HL-60 (cell line): ENCODE measurements at regions not wholly inside any gene's neighbourhood (a gene's known extent, or its start where the extent isn't known, plus 50 kb on each side); places are given as distances from the start of the nearest gene placed in this dataset.

ENCODE experiments used
- DNase-seq, 2 experiments: peaks; one replicate each; pipeline ENCODE4 v3.0.0-alpha.2; 2010 to 2020; ENCODE audit warnings: low read depth in 1 of 2, low spot score in 1 of 2
- H3K27ac ChIP-seq: fragments of 250-450 bp; sonication (Bioruptor Pico); replicated peaks from 2 replicates; pipeline ENCODE4 v1.5.1; 2020; ENCODE audit warnings: mild to moderate bottlenecking, moderate library complexity
- H3K27me3 ChIP-seq: fragments of 250-450 bp; sonication (Bioruptor Pico); 2 replicates; pipeline ENCODE4 v1.5.1; 2021; ENCODE audit warnings: mild to moderate bottlenecking, moderate library complexity; ENCODE audit not compliant: insufficient read depth, poor library complexity, severe bottlenecking
- H3K4me3 ChIP-seq: replicated peaks from 2 replicates; pipeline ENCODE4 v1.5.1; 2011; ENCODE audit warnings: mild to moderate bottlenecking, control low read depth, low read length; ENCODE audit not compliant: insufficient read depth
- GABPA ChIP-seq: IDR thresholded peaks from 2 replicates; pipeline ENCODE4 v1.6.1; 2012; ENCODE audit warnings: low read depth
- POLR2AphosphoS5 ChIP-seq: IDR thresholded peaks from 2 replicates; pipeline ENCODE4 v1.6.1; 2012; ENCODE audit warnings: low read depth
- SPI1 ChIP-seq: IDR thresholded peaks from 2 replicates; pipeline ENCODE4 v1.6.1; 2012; ENCODE audit warnings: low read depth, mild to moderate bottlenecking, borderline replicate concordance
- TF ChIP-seq, protein P1 (sequence below): IDR thresholded peaks from 2 replicates; pipeline ENCODE4 v1.6.1; 2012; ENCODE audit warnings: low read depth; ENCODE audit not compliant: insufficient replicate concordance
- TF ChIP-seq, protein P2 (sequence below): IDR thresholded peaks from one replicate; pipeline ENCODE4 v1.5.1; 2011; ENCODE audit warnings: low read length, control low read depth, inconsistent platforms; ENCODE audit not compliant: insufficient read depth

DNA sequence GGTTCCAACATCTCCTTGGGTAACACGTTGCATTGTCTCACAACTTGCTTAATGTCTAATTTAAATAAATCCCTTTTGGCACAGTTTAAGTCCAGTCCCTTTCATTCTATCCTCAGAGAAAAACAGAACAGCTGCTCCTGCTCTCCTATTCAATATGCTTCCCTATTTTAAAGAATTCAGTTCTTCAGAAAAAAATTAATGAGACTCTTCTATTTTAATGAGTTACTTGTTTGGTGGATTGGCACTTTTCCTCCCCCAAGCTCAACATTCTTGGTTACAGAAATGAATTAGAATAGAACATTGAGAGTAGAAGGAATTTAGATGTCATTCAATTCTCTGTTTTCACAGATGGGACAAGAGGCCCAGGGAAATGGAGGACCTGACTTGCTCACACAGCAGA lies 116.9 kb upstream of the ATP8B1 start:
- TF ChIP-seq, protein P1, sequence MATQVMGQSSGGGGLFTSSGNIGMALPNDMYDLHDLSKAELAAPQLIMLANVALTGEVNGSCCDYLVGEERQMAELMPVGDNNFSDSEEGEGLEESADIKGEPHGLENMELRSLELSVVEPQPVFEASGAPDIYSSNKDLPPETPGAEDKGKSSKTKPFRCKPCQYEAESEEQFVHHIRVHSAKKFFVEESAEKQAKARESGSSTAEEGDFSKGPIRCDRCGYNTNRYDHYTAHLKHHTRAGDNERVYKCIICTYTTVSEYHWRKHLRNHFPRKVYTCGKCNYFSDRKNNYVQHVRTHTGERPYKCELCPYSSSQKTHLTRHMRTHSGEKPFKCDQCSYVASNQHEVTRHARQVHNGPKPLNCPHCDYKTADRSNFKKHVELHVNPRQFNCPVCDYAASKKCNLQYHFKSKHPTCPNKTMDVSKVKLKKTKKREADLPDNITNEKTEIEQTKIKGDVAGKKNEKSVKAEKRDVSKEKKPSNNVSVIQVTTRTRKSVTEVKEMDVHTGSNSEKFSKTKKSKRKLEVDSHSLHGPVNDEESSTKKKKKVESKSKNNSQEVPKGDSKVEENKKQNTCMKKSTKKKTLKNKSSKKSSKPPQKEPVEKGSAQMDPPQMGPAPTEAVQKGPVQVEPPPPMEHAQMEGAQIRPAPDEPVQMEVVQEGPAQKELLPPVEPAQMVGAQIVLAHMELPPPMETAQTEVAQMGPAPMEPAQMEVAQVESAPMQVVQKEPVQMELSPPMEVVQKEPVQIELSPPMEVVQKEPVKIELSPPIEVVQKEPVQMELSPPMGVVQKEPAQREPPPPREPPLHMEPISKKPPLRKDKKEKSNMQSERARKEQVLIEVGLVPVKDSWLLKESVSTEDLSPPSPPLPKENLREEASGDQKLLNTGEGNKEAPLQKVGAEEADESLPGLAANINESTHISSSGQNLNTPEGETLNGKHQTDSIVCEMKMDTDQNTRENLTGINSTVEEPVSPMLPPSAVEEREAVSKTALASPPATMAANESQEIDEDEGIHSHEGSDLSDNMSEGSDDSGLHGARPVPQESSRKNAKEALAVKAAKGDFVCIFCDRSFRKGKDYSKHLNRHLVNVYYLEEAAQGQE: no peak
- TF ChIP-seq POLR2AphosphoS5 (no peak), SPI1 (no peak), GABPA (no peak)
- TF ChIP-seq, protein P2, sequence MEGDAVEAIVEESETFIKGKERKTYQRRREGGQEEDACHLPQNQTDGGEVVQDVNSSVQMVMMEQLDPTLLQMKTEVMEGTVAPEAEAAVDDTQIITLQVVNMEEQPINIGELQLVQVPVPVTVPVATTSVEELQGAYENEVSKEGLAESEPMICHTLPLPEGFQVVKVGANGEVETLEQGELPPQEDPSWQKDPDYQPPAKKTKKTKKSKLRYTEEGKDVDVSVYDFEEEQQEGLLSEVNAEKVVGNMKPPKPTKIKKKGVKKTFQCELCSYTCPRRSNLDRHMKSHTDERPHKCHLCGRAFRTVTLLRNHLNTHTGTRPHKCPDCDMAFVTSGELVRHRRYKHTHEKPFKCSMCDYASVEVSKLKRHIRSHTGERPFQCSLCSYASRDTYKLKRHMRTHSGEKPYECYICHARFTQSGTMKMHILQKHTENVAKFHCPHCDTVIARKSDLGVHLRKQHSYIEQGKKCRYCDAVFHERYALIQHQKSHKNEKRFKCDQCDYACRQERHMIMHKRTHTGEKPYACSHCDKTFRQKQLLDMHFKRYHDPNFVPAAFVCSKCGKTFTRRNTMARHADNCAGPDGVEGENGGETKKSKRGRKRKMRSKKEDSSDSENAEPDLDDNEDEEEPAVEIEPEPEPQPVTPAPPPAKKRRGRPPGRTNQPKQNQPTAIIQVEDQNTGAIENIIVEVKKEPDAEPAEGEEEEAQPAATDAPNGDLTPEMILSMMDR: no peak
- no peak overlapping the region for H3K4me3 ChIP-seq

DNA sequence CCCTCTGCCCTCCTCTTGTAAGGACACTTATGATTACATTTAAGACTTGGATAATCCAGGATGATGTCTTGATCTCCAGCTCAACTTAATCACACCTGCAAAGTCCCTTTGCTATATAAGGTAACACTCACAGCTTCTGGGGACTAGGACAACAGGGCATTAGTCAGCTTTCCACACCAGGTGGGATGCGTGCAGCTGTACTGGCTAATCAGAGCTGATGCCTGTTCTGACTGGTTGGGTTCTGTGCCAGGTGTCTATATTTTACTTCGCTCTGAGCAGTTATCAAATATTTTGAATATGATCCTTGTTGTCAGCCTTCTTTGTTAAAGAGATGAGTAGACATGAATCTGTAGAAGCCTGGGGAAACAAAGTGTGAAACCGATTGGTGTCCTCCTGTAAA lies 115.5 kb upstream of the ATP8B1 start:
- no peak overlapping the region for H3K27ac ChIP-seq
- no peak overlapping the region for H3K4me3 ChIP-seq
- DNase-seq: no peak
- TF ChIP-seq, protein P1: no peak
- TF ChIP-seq, protein P2: no peak
- TF ChIP-seq POLR2AphosphoS5 (no peak), GABPA (no peak), SPI1 (no peak)
- peaks cover 2% of the 10 kb centered on the region for H3K27me3 ChIP-seq

More for the DNA sequence above, 116.9 kb upstream of the ATP8B1 start:
- no peak for DNase-seq
- Histone ChIP-seq H3K27ac (no peak overlapping the region), H3K27me3 (no peaks in the 10 kb centered on the region)

DNA sequence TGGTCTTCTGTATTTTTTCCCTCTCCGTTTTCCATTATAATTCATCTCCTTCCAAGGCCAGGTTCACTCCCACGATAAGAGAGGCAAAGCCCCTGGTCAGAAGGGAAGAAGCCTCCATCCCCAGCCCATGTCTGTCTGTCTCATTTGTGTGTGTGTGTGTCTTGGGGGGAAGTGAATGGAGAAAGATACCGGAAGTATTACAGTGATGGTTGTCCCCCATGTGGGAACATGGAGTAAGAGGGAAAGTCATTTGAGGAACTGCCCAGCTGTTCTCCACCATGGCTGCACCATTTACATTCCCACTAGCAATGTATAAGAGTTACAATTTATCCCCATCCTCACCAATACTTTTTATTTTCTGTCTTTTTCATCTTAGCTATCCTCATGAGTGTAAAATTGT lies 113.6 kb upstream of the ATP8B1 start:
- no peak overlapping the region for H3K27ac ChIP-seq
- peak in 1 of 2 experiments; percentile 32 for DNase-seq
- H3K4me3 ChIP-seq: no peak overlapping the region
- TF ChIP-seq POLR2AphosphoS5 (no peak), GABPA (peak; percentile 85), SPI1 (peak; percentile 71)
- peaks cover 2% of the 10 kb centered on the region for H3K27me3 ChIP-seq

DNA sequence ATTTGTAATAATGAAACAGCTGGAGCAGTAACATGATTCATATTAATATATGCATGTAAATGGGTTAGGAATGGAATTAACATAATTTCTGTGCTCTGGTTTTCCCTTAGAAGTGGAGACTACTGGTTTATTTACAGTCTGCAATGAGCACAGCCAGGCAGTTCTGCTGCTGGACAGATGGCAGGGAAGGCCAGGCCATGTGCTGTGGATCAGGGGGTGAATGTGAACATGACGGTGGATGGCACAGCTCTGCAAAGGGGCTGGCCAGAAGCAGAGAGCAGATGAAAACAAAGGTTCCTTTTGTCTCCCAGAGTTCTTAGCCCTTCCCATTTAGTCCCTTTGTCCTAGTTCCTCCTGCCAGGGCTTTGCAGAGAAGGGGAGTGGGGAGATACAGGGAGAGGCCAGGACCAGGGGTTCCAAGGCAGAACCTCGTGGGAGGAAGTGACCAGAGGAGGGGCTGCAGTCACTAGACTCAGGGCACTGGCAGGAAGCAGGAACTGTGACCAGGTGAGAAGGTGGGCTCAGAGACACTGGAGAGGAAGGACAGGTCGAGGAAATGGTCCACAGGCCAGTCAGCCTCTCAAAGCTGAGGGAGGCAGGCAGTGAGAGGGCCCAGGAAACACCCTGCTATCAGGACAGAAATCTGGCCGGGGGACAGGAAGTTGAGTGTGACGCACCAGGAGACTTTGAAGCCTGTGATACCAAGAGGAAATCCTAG lies 112.9 kb upstream of the ATP8B1 start:
- Histone ChIP-seq H3K27ac (no peak overlapping the region), H3K4me3 (no peak overlapping the region), H3K27me3 (peaks cover 2% of the 10 kb centered on the region)
- TF ChIP-seq, protein P2: no peak
- TF ChIP-seq, protein P1: no peak
- no peak for TF ChIP-seq POLR2AphosphoS5
- TF ChIP-seq GABPA: no peak
- no peak for TF ChIP-seq SPI1
- no peak for DNase-seq
